Upper lobe of right lung (tissue), 1 donor: ENCODE measurements at regions not wholly inside any gene's neighbourhood (a gene's known extent, or its start where the extent isn't known, plus 50 kb on each side); places are given as distances from the start of the nearest gene placed in this dataset.

Source experiments
- ATAC-seq: fragments of 200-7000 bp; cut with Tn5 transposase; one replicate; pipeline ENCODE4 v1.9.1; 2020; ENCODE audit warnings: mild to moderate bottlenecking, moderate library complexity
- DNase-seq: peaks from one replicate; pipeline ENCODE4 v3.0.0-alpha.2; 2020
- H3K27ac ChIP-seq: fragments of 200-600 bp; one replicate; pipeline ENCODE4 v1.8.0; 2022
- H3K27me3 ChIP-seq: fragments of 200-600 bp; one replicate; pipeline ENCODE4 v1.8.0; 2022; ENCODE audit warnings: mild to moderate bottlenecking
- H3K36me3 ChIP-seq: fragments of 200-600 bp; one replicate; pipeline ENCODE4 v1.8.0; 2022
- H3K4me1 ChIP-seq: fragments of 200-600 bp; one replicate; pipeline ENCODE4 v1.8.0; 2022
- H3K4me3 ChIP-seq: fragments of 200-600 bp; one replicate; pipeline ENCODE4 v1.8.0; 2022; ENCODE audit warnings: mild to moderate bottlenecking
- H3K9me3 ChIP-seq: fragments of 200-600 bp; one replicate; pipeline ENCODE4 v1.8.0; 2022
- CTCF ChIP-seq: fragments of 200-600 bp; IDR thresholded peaks from one replicate; pipeline ENCODE4 v1.8.0; 2022; ENCODE audit warnings: antibody characterized with exemption
- intact Hi-C: fragments of 100-400 bp; cut with DNase I; formaldehyde crosslinking; loops from one replicate; pipeline ENCODE4 v1.11.0; 2022
- donor health status: DM: no; HTN: yes; CAD: no; lungs with severe emphysema.

- no peaks in the 10 kb centered on the region for H3K4me1 ChIP-seq
- no peak for TF ChIP-seq CTCF
- H3K4me3 ChIP-seq = no peak overlapping the region
- no peaks in the 10 kb centered on the region for H3K36me3 ChIP-seq
- H3K9me3 ChIP-seq = no peaks in the 10 kb centered on the region
- DNase-seq (no peak), ATAC-seq (no peak)
- intact Hi-C loops = no loop called here
- no peaks in the 10 kb centered on the region for H3K27me3 ChIP-seq
- H3K27ac ChIP-seq = no peak overlapping the region
These were observed 791.0 kb downstream of the TBC1D22A start for GRCh38 chr22:47553436-47553835.

GRCh38 chr22:47552541-47553205, 790.2 kb downstream of the TBC1D22A start:
- H3K9me3 ChIP-seq = no peaks in the 10 kb centered on the region

GRCh38 chr22:47552024-47552423, 789.6 kb downstream of the TBC1D22A start:
- no peak for TF ChIP-seq CTCF
- no peaks in the 10 kb centered on the region for H3K4me1 ChIP-seq
- no peaks in the 10 kb centered on the region for H3K36me3 ChIP-seq
- H3K27ac ChIP-seq = no peak overlapping the region
- no peak for ATAC-seq
- intact Hi-C loops = no loop called here
- no peaks in the 10 kb centered on the region for H3K27me3 ChIP-seq
- H3K9me3 ChIP-seq = no peaks in the 10 kb centered on the region
- no peak overlapping the region for H3K4me3 ChIP-seq
- DNase-seq = no peak

More at GRCh38 chr22:47552541-47553205, 790.2 kb downstream of the TBC1D22A start:
- ATAC-seq = no peak
- H3K36me3 ChIP-seq = no peaks in the 10 kb centered on the region
- H3K4me3 ChIP-seq = no peak overlapping the region
- TF ChIP-seq CTCF = no peak
- H3K27me3 ChIP-seq = no peaks in the 10 kb centered on the region
- intact Hi-C loops = no loop called here
- no peak for DNase-seq
- H3K4me1 ChIP-seq = no peaks in the 10 kb centered on the region
- H3K27ac ChIP-seq = no peak overlapping the region

- Histone ChIP-seq H3K4me1 (no peaks in the 10 kb centered on the region), H3K27ac (no peak overlapping the region), H3K4me3 (no peak overlapping the region), H3K36me3 (no peaks in the 10 kb centered on the region), H3K9me3 (no peaks in the 10 kb centered on the region), H3K27me3 (no peaks in the 10 kb centered on the region)
- TF ChIP-seq CTCF = no peak
- intact Hi-C loops = no loop called here
- no peak for ATAC-seq
- DNase-seq = no peak
These were observed 789.0 kb downstream of the TBC1D22A start for GRCh38 chr22:47551431-47551775.

GRCh38 chr22:47550524-47551430, 788.3 kb downstream of the TBC1D22A start:
- H3K27ac ChIP-seq = no peak overlapping the region
- H3K9me3 ChIP-seq = no peaks in the 10 kb centered on the region
- H3K36me3 ChIP-seq = no peaks in the 10 kb centered on the region
- intact Hi-C loops = no loop called here
- no peak for TF ChIP-seq CTCF
- ATAC-seq (no peak), DNase-seq (no peak)
- no peaks in the 10 kb centered on the region for H3K4me1 ChIP-seq
- no peaks in the 10 kb centered on the region for H3K27me3 ChIP-seq
- H3K4me3 ChIP-seq = no peak overlapping the region
